Right lobe of liver (tissue), 4 donors: ENCODE measurements at regions not wholly inside any gene's neighbourhood (a gene's known extent, or its start where the extent isn't known, plus 50 kb on each side); places are given as distances from the start of the nearest gene placed in this dataset.

Experiments used
- POLR2A ChIP-seq: fragments of 450-650 bp; IDR thresholded peaks from one replicate; pipeline ENCODE4 v1.6.1; 2017; ENCODE audit warnings: antibody characterized with exemption, mild to moderate bottlenecking
- TF ChIP-seq, protein P1 (sequence below), 4 donors: fragments of 200-600 bp in 3 of 4; fragments of 450-650 bp in 1 of 4; IDR thresholded peaks; one replicate each; pipeline versions ENCODE4 v1.5.1 to v1.8.0; 2016 to 2022; ENCODE audit warnings: antibody characterized with exemption in 4 of 4, mild to moderate bottlenecking in 2 of 4
- donor health status: DM: no; HTN: no; CAD: no.
- donor health status: DM: no; HTN: no; CAD: no.
- donor health status: DM: no; HTN: yes; CAD: no.

- TF ChIP-seq, protein P1, sequence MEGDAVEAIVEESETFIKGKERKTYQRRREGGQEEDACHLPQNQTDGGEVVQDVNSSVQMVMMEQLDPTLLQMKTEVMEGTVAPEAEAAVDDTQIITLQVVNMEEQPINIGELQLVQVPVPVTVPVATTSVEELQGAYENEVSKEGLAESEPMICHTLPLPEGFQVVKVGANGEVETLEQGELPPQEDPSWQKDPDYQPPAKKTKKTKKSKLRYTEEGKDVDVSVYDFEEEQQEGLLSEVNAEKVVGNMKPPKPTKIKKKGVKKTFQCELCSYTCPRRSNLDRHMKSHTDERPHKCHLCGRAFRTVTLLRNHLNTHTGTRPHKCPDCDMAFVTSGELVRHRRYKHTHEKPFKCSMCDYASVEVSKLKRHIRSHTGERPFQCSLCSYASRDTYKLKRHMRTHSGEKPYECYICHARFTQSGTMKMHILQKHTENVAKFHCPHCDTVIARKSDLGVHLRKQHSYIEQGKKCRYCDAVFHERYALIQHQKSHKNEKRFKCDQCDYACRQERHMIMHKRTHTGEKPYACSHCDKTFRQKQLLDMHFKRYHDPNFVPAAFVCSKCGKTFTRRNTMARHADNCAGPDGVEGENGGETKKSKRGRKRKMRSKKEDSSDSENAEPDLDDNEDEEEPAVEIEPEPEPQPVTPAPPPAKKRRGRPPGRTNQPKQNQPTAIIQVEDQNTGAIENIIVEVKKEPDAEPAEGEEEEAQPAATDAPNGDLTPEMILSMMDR (IDR thresholded peaks at IDR 0.05), result no peak
- TF ChIP-seq POLR2A, result no peak
These were observed 612.8 kb downstream of the MCTP2 start for GRCh38 chr15:94844198-94844537.
